OCI-LY3 (cell line): ENCODE measurements at regions not wholly inside any gene's neighbourhood (a gene's known extent, or its start where the extent isn't known, plus 50 kb on each side); places are given as distances from the start of the nearest gene placed in this dataset.

Source experiments
- EZH2phosphoT487 ChIP-seq: fragments of 200-600 bp; shearing (Covaris generic); IDR thresholded peaks from 2 replicates; pipeline ENCODE4 v1.6.1; 2018; ENCODE audit warnings: antibody characterized with exemption, mixed run types, low read depth
- TF ChIP-seq, protein P1 (sequence below): fragments of 200-600, 300-600 bp; sonication (generic); IDR thresholded peaks from 2 replicates; pipeline ENCODE4 v1.5.1; 2014; ENCODE audit warnings: antibody characterized with exemption, low read length, low read depth

DNA sequence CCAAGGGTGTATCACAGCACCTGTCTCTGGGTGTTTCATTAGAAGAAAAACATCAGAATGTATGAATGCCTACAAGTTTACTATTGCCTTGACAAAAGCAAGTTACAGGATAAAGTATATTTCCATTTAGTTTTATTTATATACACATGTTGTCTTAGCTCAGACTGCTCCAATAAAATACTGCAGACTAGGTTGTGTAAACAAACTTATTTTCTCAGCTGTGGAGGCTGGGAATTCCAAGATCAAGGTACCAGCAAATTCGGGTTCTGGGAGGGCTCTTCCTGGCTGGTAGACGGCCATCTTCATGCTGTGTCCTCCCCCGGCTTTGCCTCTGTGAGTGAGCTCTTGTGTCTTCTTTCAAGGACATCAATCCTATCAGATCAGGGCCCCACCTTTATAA is 77.1 kb upstream of the UNC5B start:
- TF ChIP-seq EZH2phosphoT487, result no peak
- TF ChIP-seq, protein P1, sequence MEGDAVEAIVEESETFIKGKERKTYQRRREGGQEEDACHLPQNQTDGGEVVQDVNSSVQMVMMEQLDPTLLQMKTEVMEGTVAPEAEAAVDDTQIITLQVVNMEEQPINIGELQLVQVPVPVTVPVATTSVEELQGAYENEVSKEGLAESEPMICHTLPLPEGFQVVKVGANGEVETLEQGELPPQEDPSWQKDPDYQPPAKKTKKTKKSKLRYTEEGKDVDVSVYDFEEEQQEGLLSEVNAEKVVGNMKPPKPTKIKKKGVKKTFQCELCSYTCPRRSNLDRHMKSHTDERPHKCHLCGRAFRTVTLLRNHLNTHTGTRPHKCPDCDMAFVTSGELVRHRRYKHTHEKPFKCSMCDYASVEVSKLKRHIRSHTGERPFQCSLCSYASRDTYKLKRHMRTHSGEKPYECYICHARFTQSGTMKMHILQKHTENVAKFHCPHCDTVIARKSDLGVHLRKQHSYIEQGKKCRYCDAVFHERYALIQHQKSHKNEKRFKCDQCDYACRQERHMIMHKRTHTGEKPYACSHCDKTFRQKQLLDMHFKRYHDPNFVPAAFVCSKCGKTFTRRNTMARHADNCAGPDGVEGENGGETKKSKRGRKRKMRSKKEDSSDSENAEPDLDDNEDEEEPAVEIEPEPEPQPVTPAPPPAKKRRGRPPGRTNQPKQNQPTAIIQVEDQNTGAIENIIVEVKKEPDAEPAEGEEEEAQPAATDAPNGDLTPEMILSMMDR, result no peak
